Activated effector memory CD4-positive, alpha-beta T cell treated with Interleukin-2 at 50 U/mL for 16 hours (primary cell): ENCODE measurements at regions not wholly inside any gene's neighbourhood (a gene's known extent, or its start where the extent isn't known, plus 50 kb on each side); places are given as distances from the start of the nearest gene placed in this dataset.

Experiments used
- DNase-seq: peaks from one replicate; pipeline ENCODE4 v3.0.0-alpha.2; 2020

- no peak for DNase-seq
These were observed 188.6 kb upstream of the SH3BP4 start for GRCh38 chr2:234763002-234763873.

- DNase-seq = no peak
These were observed 189.9 kb upstream of the SH3BP4 start for GRCh38 chr2:234761910-234762309.

GRCh38 chr2:234754126-234754525 is 197.7 kb upstream of the SH3BP4 start:
- no peak for DNase-seq

- no peak for DNase-seq
These were observed 198.1 kb upstream of the SH3BP4 start for GRCh38 chr2:234753701-234754100.

- DNase-seq = no peak
These were observed 198.9 kb upstream of the SH3BP4 start for GRCh38 chr2:234752966-234753365.

GRCh38 chr2:234751275-234751973 is 200.4 kb upstream of the SH3BP4 start:
- no peak for DNase-seq

- no peak for DNase-seq
These were observed 203.8 kb upstream of the SH3BP4 start for GRCh38 chr2:234747833-234748559.

GRCh38 chr2:234747032-234747431 is 204.8 kb upstream of the SH3BP4 start:
- no peak for DNase-seq

GRCh38 chr2:234745347-234745746 is 206.5 kb upstream of the SH3BP4 start:
- DNase-seq = no peak

- DNase-seq = no peak
These were observed 209.8 kb upstream of the SH3BP4 start for GRCh38 chr2:234741976-234742375.

GRCh38 chr2:234739061-234739460 is 212.8 kb upstream of the SH3BP4 start:
- no peak for DNase-seq

- no peak for DNase-seq
These were observed 216.0 kb upstream of the SH3BP4 start for GRCh38 chr2:234735829-234736228.

- DNase-seq = no peak
These were observed 217.8 kb upstream of the SH3BP4 start for GRCh38 chr2:234733795-234734600.

- no peak for DNase-seq
These were observed 218.7 kb upstream of the SH3BP4 start for GRCh38 chr2:234733093-234733489.

GRCh38 chr2:234732404-234733092 is 219.3 kb upstream of the SH3BP4 start:
- DNase-seq = no peak

- no peak for DNase-seq
These were observed 220.6 kb upstream of the SH3BP4 start for GRCh38 chr2:234731236-234731635.

GRCh38 chr2:234730066-234730640 is 221.7 kb upstream of the SH3BP4 start:
- no peak for DNase-seq

GRCh38 chr2:234725528-234726264 is 226.1 kb upstream of the SH3BP4 start:
- DNase-seq = no peak

- no peak for DNase-seq
These were observed 227.0 kb upstream of the SH3BP4 start for GRCh38 chr2:234724850-234725249.

GRCh38 chr2:234723400-234723799 is 226.5 kb upstream of the ARL4C start:
- DNase-seq = no peak

- DNase-seq = no peak
These were observed 225.3 kb upstream of the ARL4C start for GRCh38 chr2:234722176-234722575.
